Endothelial cell of umbilical vein (primary cell): ENCODE measurements at regions not wholly inside any gene's neighbourhood (a gene's known extent, or its start where the extent isn't known, plus 50 kb on each side); places are given as distances from the start of the nearest gene placed in this dataset.

ENCODE experiments used
- BruUV-seq: library from RNA; stranded (reverse); fragments of 400-500 nt; replicated peaks from 2 replicates; lab custom pipeline; 2021; lab: Mats Ljungman, UMichigan
- CTCF ChIA-PET: fragments of 300-600, 350-600 bp; sonication (Branson Sonifier 250); formaldehyde crosslinking; loops from one replicate; lab custom pipeline; 2021; ENCODE audit warnings: antibody characterized with exemption, inconsistent platforms; lab: Charles Lee
- POLR2A ChIA-PET: fragments of 300-600, 350-600 bp; sonication (Branson Sonifier 250); formaldehyde crosslinking; loops from one replicate; lab custom pipeline; 2021; ENCODE audit warnings: antibody characterized with exemption, inconsistent platforms; lab: Charles Lee
- DNase-seq: peaks from one replicate; pipeline ENCODE4 v3.0.0-alpha.2; 2011; ENCODE audit warnings: low read depth, low spot score
- FAIRE-seq: peaks from 2 replicates; lab custom pipeline; 2011; peaks lifted over from hg19 to GRCh38; lab: Jason Lieb, UNC
- H2AFZ ChIP-seq: 2 replicates; pipeline ENCODE4 v1.6.0; 2012; ENCODE audit warnings: low read depth, low read length, control low read depth, inconsistent platforms
- H3K27ac ChIP-seq: 2 replicates; pipeline ENCODE4 v1.5.1; 2011; ENCODE audit warnings: low read depth, mild to moderate bottlenecking, control low read depth, low read length, moderate library complexity; ENCODE audit not compliant: insufficient read depth
- H3K27me3 ChIP-seq, 2 experiments: 2 replicates each; pipeline versions ENCODE4 v1.6.0 to v1.6.1; 2011; ENCODE audit warnings: low read length in 2 of 2, mixed read lengths in 1 of 2; ENCODE audit not compliant: control insufficient read depth in 2 of 2, insufficient read depth in 2 of 2
- H3K36me3 ChIP-seq, 2 experiments: 2 replicates in 1 of 2; 3 replicates in 1 of 2; pipeline ENCODE4 v1.5.1; 2011; ENCODE audit warnings: low read length in 2 of 2, mild to moderate bottlenecking in 1 of 2, moderate library complexity in 1 of 2; ENCODE audit not compliant: control insufficient read depth in 2 of 2, insufficient read depth in 2 of 2; ENCODE audit errors: extremely low read depth in 1 of 2
- H3K4me1 ChIP-seq: 3 replicates; pipeline ENCODE4 v1.5.1; 2011; ENCODE audit warnings: mild to moderate bottlenecking, low read length; ENCODE audit not compliant: control insufficient read depth, insufficient read depth; ENCODE audit errors: extremely low read depth
- H3K4me2 ChIP-seq: 2 replicates; pipeline ENCODE4 v1.6.1; 2011; ENCODE audit warnings: low read length, control low read depth, mixed read lengths; ENCODE audit not compliant: insufficient read depth
- H3K4me3 ChIP-seq, 3 experiments: fragments of 200-600 bp in 1 of 3; sonication (generic), shearing (Covaris generic) in 1 of 3; replicated peaks in 1 of 3; 2 replicates each; pipeline ENCODE4 v1.5.1; 2011 to 2016; ENCODE audit warnings: control low read depth in 3 of 3, low read length in 3 of 3, mild to moderate bottlenecking in 2 of 3, inconsistent platforms in 1 of 3, low read depth in 1 of 3, moderate library complexity in 1 of 3; ENCODE audit not compliant: insufficient read depth in 1 of 3
- H3K79me2 ChIP-seq: 2 replicates; pipeline ENCODE4 v1.6.0; 2012; ENCODE audit warnings: low read length, inconsistent platforms; ENCODE audit not compliant: control insufficient read depth, insufficient read depth
- H3K9ac ChIP-seq: replicated peaks from 2 replicates; pipeline ENCODE3; 2011; ENCODE audit warnings: low read length, control low read depth; ENCODE audit not compliant: insufficient read depth; ENCODE audit errors: extremely low read depth
- H3K9me1 ChIP-seq: replicated peaks from 3 replicates; pipeline ENCODE4 v1.6.0; 2011; ENCODE audit warnings: mild to moderate bottlenecking, low read length; ENCODE audit not compliant: control insufficient read depth, insufficient read depth; ENCODE audit errors: extremely low read depth
- H3K9me3 ChIP-seq: replicated peaks from 2 replicates; pipeline ENCODE4 v1.5.1; 2012; ENCODE audit warnings: low read length, inconsistent platforms; ENCODE audit not compliant: control insufficient read depth, insufficient read depth
- H4K20me1 ChIP-seq: replicated peaks from 2 replicates; pipeline ENCODE3; 2011; ENCODE audit warnings: mild to moderate bottlenecking, low read length; ENCODE audit not compliant: control insufficient read depth, insufficient read depth; ENCODE audit errors: extremely low read depth
- EZH2 ChIP-seq: IDR thresholded peaks from 2 replicates; pipeline ENCODE4 v1.6.1; 2012; ENCODE audit warnings: borderline replicate concordance, low read depth, mild to moderate bottlenecking, moderate library complexity, low read length, inconsistent platforms; ENCODE audit not compliant: severe bottlenecking
- FOS ChIP-seq: IDR thresholded peaks from 2 replicates; pipeline ENCODE4 v1.6.1; 2011; ENCODE audit warnings: mild to moderate bottlenecking, low read length, moderate library complexity, borderline replicate concordance; ENCODE audit not compliant: insufficient read depth
- GATA2 ChIP-seq: IDR thresholded peaks from 2 replicates; pipeline ENCODE4 v1.7.0; 2011; ENCODE audit warnings: low read depth, mild to moderate bottlenecking, moderate library complexity, mixed read lengths, low read length; ENCODE audit not compliant: insufficient read length, insufficient read depth
- JUN ChIP-seq: IDR thresholded peaks from 2 replicates; pipeline ENCODE4 v1.6.1; 2011; ENCODE audit warnings: borderline replicate concordance, low read depth; ENCODE audit not compliant: insufficient read length, insufficient read depth
- MYC ChIP-seq: IDR thresholded peaks from one replicate; pipeline ENCODE4 v1.6.1; 2011; ENCODE audit warnings: mild to moderate bottlenecking, low read depth, low read length
- POLR2A ChIP-seq: IDR thresholded peaks from 2 replicates; pipeline ENCODE4 v1.6.1; 2012; ENCODE audit warnings: low read depth, mild to moderate bottlenecking, control low read depth, low read length
- POLR2AphosphoS5 ChIP-seq: IDR thresholded peaks from 2 replicates; pipeline ENCODE4 v1.6.1; 2012; ENCODE audit warnings: low read depth, mild to moderate bottlenecking, control low read depth, low read length, moderate library complexity; ENCODE audit not compliant: insufficient read depth
- dilution Hi-C: fragments of 300-500 bp; cut with MboI; formaldehyde crosslinking; loops from one replicate; pipeline ENCODE4 v1.15.0; 2019; ENCODE audit warnings: low sequenced_read_pairs; ENCODE audit not compliant: extremely low pct_ligation_motif_present
- intact Hi-C: fragments of 100-400 bp; cut with micrococcal nuclease; formaldehyde crosslinking; loops from one replicate; pipeline ENCODE4 v1.10.0; 2022
- TF ChIP-seq, protein P1 (sequence below), 2 donors: IDR thresholded peaks; 1 replicate in 1 of 2; 2 replicates in 1 of 2; pipeline ENCODE4 v1.5.1; 2011; ENCODE audit warnings: low read length in 2 of 2, mild to moderate bottlenecking in 2 of 2, moderate library complexity in 2 of 2, control low read depth in 1 of 2, inconsistent platforms in 1 of 2, low read depth in 1 of 2; ENCODE audit not compliant: insufficient read depth in 1 of 2; ENCODE audit errors: extremely low read depth in 1 of 2
- TF ChIP-seq, protein P2 (sequence below): IDR thresholded peaks from 2 replicates; pipeline ENCODE4 v1.6.1; 2011; ENCODE audit not compliant: insufficient read depth, insufficient read length

DNA sequence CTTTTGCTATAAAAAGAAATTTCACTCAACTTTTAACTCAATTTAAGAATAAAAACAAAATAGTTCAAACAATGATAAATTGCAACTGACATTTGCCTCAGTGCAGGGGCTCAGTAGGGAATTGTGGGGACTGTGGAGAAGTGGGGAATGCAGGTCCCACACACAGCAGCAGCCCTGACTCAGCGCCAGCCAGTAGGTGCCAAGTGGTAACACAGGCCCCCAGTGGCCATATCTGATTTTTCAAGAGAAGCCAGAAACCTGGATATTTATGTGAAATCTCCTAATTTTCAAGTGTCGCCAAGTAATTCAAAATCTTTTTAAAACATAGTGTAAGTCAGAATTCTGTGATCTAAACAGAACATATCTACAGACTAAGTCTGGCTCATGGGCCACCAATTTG is 186.3 kb downstream of the EN1 start:
- dilution Hi-C loops = no loop called here
- POLR2A ChIA-PET = no interaction called here

DNA sequence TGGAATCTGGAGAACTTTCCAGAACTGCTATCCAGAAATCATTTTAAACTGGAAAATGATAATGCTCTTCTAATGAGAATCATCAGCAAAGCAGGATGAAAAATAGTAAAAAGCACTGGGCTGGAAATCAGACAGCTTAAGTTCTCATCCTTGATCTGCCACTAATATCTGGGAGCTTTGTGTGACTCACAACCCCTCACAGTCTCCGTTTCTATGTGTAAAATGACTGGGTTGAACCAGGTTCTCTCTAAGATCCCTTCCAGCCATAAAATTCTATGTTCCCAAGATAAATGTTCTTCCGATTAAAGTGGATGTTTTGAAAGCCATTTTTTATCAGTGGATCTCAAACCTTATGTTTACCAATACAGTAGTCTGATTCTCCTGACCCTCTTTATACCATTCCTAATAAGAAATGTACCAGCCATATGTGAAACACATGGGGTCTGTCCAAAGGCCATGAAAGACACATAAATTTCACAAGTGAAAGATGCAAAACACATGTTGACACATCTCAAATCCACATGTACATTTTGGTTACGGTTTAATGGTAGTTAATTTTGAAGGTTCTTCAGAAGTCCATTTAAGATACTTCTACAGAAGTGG is 188.8 kb downstream of the EN1 start:
- no peak overlapping the region for H3K27ac ChIP-seq
- DNase-seq (no peak), FAIRE-seq (no peak)
- intact Hi-C loops (no loop called here), dilution Hi-C loops (no loop called here)
- ChIA-PET POLR2A (no interaction called here), CTCF (no interaction called here)
- no peaks in the 10 kb centered on the region for H3K27me3 ChIP-seq
- H3K9me3 ChIP-seq = no peaks in the 10 kb centered on the region
- H3K4me1 ChIP-seq = no peaks in the 10 kb centered on the region
- no peaks in the 10 kb centered on the region for H3K36me3 ChIP-seq
- no peak overlapping the region for H2AFZ ChIP-seq
- BruUV-seq = no TSS peak
- no peaks in the 10 kb centered on the region for H4K20me1 ChIP-seq
- H3K4me3 ChIP-seq = no peak overlapping the region
- no peak overlapping the region for H3K4me2 ChIP-seq
- H3K9me1 ChIP-seq = no peaks in the 10 kb centered on the region
- no peak overlapping the region for H3K9ac ChIP-seq
- no peaks in the 10 kb centered on the region for H3K79me2 ChIP-seq
- no peak for TF ChIP-seq FOS
- TF ChIP-seq EZH2 = no peak
- TF ChIP-seq POLR2AphosphoS5 = no peak
- TF ChIP-seq, protein P1, sequence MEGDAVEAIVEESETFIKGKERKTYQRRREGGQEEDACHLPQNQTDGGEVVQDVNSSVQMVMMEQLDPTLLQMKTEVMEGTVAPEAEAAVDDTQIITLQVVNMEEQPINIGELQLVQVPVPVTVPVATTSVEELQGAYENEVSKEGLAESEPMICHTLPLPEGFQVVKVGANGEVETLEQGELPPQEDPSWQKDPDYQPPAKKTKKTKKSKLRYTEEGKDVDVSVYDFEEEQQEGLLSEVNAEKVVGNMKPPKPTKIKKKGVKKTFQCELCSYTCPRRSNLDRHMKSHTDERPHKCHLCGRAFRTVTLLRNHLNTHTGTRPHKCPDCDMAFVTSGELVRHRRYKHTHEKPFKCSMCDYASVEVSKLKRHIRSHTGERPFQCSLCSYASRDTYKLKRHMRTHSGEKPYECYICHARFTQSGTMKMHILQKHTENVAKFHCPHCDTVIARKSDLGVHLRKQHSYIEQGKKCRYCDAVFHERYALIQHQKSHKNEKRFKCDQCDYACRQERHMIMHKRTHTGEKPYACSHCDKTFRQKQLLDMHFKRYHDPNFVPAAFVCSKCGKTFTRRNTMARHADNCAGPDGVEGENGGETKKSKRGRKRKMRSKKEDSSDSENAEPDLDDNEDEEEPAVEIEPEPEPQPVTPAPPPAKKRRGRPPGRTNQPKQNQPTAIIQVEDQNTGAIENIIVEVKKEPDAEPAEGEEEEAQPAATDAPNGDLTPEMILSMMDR (IDR thresholded peaks at IDR 0.05; ENCODE audit: extremely low read depth in 1 of 2, insufficient read depth in 1 of 2, low read depth in 1 of 2, low read length in 2 of 2) = no peak
- no peak for TF ChIP-seq MYC
- no peak for TF ChIP-seq POLR2A
- no peak for TF ChIP-seq GATA2
- TF ChIP-seq, protein P2, sequence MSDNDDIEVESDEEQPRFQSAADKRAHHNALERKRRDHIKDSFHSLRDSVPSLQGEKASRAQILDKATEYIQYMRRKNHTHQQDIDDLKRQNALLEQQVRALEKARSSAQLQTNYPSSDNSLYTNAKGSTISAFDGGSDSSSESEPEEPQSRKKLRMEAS = no peak
- TF ChIP-seq JUN = no peak

More for the DNA sequence above, 186.3 kb downstream of the EN1 start:
- CTCF ChIA-PET = no interaction called here
- intact Hi-C loops = no loop called here
- no peaks in the 10 kb centered on the region for H3K79me2 ChIP-seq
- no peaks in the 10 kb centered on the region for H3K9me1 ChIP-seq
- H3K4me2 ChIP-seq = no peak overlapping the region
- H2AFZ ChIP-seq = no peak overlapping the region
- H3K9ac ChIP-seq = no peak overlapping the region
- DNase-seq (no peak), FAIRE-seq (no peak)
- no TSS peak for BruUV-seq
- H3K27me3 ChIP-seq = no peaks in the 10 kb centered on the region
- no peaks in the 10 kb centered on the region for H4K20me1 ChIP-seq
- TF ChIP-seq EZH2 = no peak
- TF ChIP-seq POLR2A = no peak
- TF ChIP-seq, protein P2 = no peak
- no peak for TF ChIP-seq FOS
- no peak for TF ChIP-seq MYC
- H3K36me3 ChIP-seq = no peaks in the 10 kb centered on the region
- H3K27ac ChIP-seq = no peak overlapping the region
- H3K9me3 ChIP-seq = no peaks in the 10 kb centered on the region
- H3K4me1 ChIP-seq = no peaks in the 10 kb centered on the region
- H3K4me3 ChIP-seq = no peak overlapping the region
